GM12891 (cell line): ENCODE measurements at regions not wholly inside any gene's neighbourhood (a gene's known extent, or its start where the extent isn't known, plus 50 kb on each side); places are given as distances from the start of the nearest gene placed in this dataset.

Source experiments
- POLR2A ChIP-seq: IDR thresholded peaks from 2 replicates; pipeline ENCODE4 v1.6.1; 2011; ENCODE audit warnings: low read depth, low read length, control low read depth
- POLR2AphosphoS5 ChIP-seq: IDR thresholded peaks from 2 replicates; pipeline ENCODE4 v1.6.1; 2011; ENCODE audit warnings: low read depth, low read length, control low read depth
- TAF1 ChIP-seq: IDR thresholded peaks from 2 replicates; pipeline ENCODE4 v1.6.1; 2011; ENCODE audit warnings: low read depth, low read length, control low read depth

- TF ChIP-seq TAF1 (no peak), POLR2A (no peak), POLR2AphosphoS5 (no peak)
Measured at GRCh38 chr6:43879722-43880121, 109.7 kb downstream of the VEGFA start.
